CD14-positive monocyte (primary cell): ENCODE measurements at regions not wholly inside any gene's neighbourhood (a gene's known extent, or its start where the extent isn't known, plus 50 kb on each side); places are given as distances from the start of the nearest gene placed in this dataset.
"Not testable (repeated sequence)": the region's sequence is repeated elsewhere in the genome, so short reads cannot be mapped to it uniquely, and the experiment has no call there.

Experiments
- DNase-seq, 3 donors: peaks; one replicate each; pipeline ENCODE4 v3.0.0-alpha.2; 2011 to 2022
- H2AFZ ChIP-seq: 2 replicates; pipeline ENCODE4 v1.6.0; 2012; ENCODE audit warnings: mild to moderate bottlenecking, low read depth, low read length, inconsistent platforms; ENCODE audit not compliant: insufficient read depth, poor library complexity, severe bottlenecking
- H3K27ac ChIP-seq, 2 donors: 1 replicate in 1 of 2; 2 replicates in 1 of 2; pipeline ENCODE4 v1.5.1; 2012 to 2013; ENCODE audit warnings: low read length in 2 of 2, control low read depth in 1 of 2, inconsistent platforms in 1 of 2, low read depth in 1 of 2, mild to moderate bottlenecking in 1 of 2
- H3K27me3 ChIP-seq, 2 donors: one replicate each; pipeline versions ENCODE4 v1.6.0 to v1.6.1; 2011 to 2013; ENCODE audit warnings: low read length in 2 of 2; ENCODE audit not compliant: control insufficient read depth in 2 of 2, insufficient read depth in 2 of 2
- H3K36me3 ChIP-seq, 2 donors: replicated peaks in 1 of 2; 1 replicate in 1 of 2; 2 replicates in 1 of 2; pipeline versions ENCODE4 v1.5.1 to v1.6.1; 2012 to 2013; ENCODE audit warnings: low read length in 2 of 2, control low read depth in 1 of 2, inconsistent platforms in 1 of 2, mild to moderate bottlenecking in 1 of 2; ENCODE audit not compliant: insufficient read depth in 2 of 2, control insufficient read depth in 1 of 2
- H3K4me1 ChIP-seq, 2 donors: 1 replicate in 1 of 2; 2 replicates in 1 of 2; pipeline versions ENCODE4 v1.5.1 to v1.6.1; 2012 to 2013; ENCODE audit warnings: low read length in 2 of 2, control low read depth in 1 of 2, inconsistent platforms in 1 of 2, mild to moderate bottlenecking in 1 of 2, moderate library complexity in 1 of 2; ENCODE audit not compliant: insufficient read depth in 2 of 2, control insufficient read depth in 1 of 2
- H3K4me2 ChIP-seq: replicated peaks from 2 replicates; pipeline ENCODE3; 2012; ENCODE audit warnings: low read length, moderate library complexity, mild to moderate bottlenecking; ENCODE audit not compliant: poor library complexity, severe bottlenecking; ENCODE audit errors: extremely low read depth
- H3K4me3 ChIP-seq, 3 experiments: fragments of 200-600 bp in 1 of 3; sonication (generic) in 1 of 3; replicated peaks in 1 of 3; 1 replicate in 2 of 3; 2 replicates in 1 of 3; pipeline ENCODE4 v1.5.1; 2011 to 2013; ENCODE audit warnings: low read length in 3 of 3, mild to moderate bottlenecking in 3 of 3, control low read depth in 2 of 3, low read depth in 2 of 3, inconsistent platforms in 1 of 3, moderate library complexity in 1 of 3
- H3K79me2 ChIP-seq: 2 replicates; pipeline ENCODE4 v1.6.0; 2012; ENCODE audit warnings: mild to moderate bottlenecking, control low read depth, inconsistent platforms, low read length, moderate library complexity; ENCODE audit not compliant: insufficient read depth
- H3K9ac ChIP-seq: 2 replicates; pipeline ENCODE4 v1.6.0; 2017; ENCODE audit warnings: low read length, mild to moderate bottlenecking; ENCODE audit not compliant: insufficient read depth, poor library complexity, severe bottlenecking
- H3K9me3 ChIP-seq, 2 donors: replicated peaks in 1 of 2; 1 replicate in 1 of 2; 2 replicates in 1 of 2; pipeline versions ENCODE4 v1.5.1 to v1.6.1; 2012 to 2013; ENCODE audit warnings: low read length in 2 of 2, control low read depth in 1 of 2; ENCODE audit not compliant: control insufficient read depth in 1 of 2, insufficient read depth in 1 of 2
- H4K20me1 ChIP-seq: 2 replicates; pipeline ENCODE4 v1.6.0; 2012; ENCODE audit warnings: mild to moderate bottlenecking, low read length, control low read depth, moderate library complexity; ENCODE audit not compliant: insufficient read depth
- H3K27ac Mint-ChIP-seq, 7 donors: one replicate each; pipeline ENCODE4 v1.8.0; 2020; ENCODE audit warnings: mild to moderate bottlenecking in 7 of 7, mixed read lengths in 7 of 7, moderate library complexity in 6 of 7, inconsistent platforms in 2 of 7
- H3K27me3 Mint-ChIP-seq, 3 donors: one replicate each; pipeline ENCODE4 v1.8.0; 2021 to 2022; ENCODE audit warnings: low read depth in 3 of 3, mild to moderate bottlenecking in 3 of 3, mixed read lengths in 3 of 3, moderate library complexity in 3 of 3, inconsistent platforms in 1 of 3
- H3K36me3 Mint-ChIP-seq, 2 donors: one replicate each; pipeline ENCODE4 v1.8.0; 2020; ENCODE audit warnings: mixed read lengths in 2 of 2, inconsistent platforms in 1 of 2, mild to moderate bottlenecking in 1 of 2
- H3K4me1 Mint-ChIP-seq: one replicate; pipeline ENCODE4 v1.8.0; 2020; ENCODE audit warnings: mild to moderate bottlenecking, mixed read lengths
- H3K4me3 Mint-ChIP-seq, 2 donors: one replicate each; pipeline ENCODE4 v1.8.0; 2020; ENCODE audit warnings: mild to moderate bottlenecking in 2 of 2, mixed read lengths in 2 of 2, moderate library complexity in 1 of 2
- H3K9me3 Mint-ChIP-seq, 7 donors: one replicate each; pipeline ENCODE4 v1.8.0; 2020 to 2022; ENCODE audit warnings: mixed read lengths in 7 of 7, mild to moderate bottlenecking in 6 of 7, moderate library complexity in 6 of 7, inconsistent platforms in 2 of 7
- WGBS: methylation state at CpG from one replicate; pipeline ENCODE4 v1.1.5; 2013; ENCODE audit warnings: missing lambda C conversion rate; ENCODE audit not compliant: insufficient coverage; 5-methylcytosine and 5-hydroxymethylcytosine counted together
- intact Hi-C, 2 donors: fragments of 100-400 bp; cut with micrococcal nuclease; formaldehyde crosslinking; loops; one replicate each; pipeline versions ENCODE4 v1.15.0 to v1.15.1; 2023
- TF ChIP-seq, protein P1 (sequence below): fragments of 200-600 bp; IDR thresholded peaks from one replicate; pipeline ENCODE4 v1.8.0; 2022; ENCODE audit warnings: antibody characterized with exemption, mild to moderate bottlenecking

DNA sequence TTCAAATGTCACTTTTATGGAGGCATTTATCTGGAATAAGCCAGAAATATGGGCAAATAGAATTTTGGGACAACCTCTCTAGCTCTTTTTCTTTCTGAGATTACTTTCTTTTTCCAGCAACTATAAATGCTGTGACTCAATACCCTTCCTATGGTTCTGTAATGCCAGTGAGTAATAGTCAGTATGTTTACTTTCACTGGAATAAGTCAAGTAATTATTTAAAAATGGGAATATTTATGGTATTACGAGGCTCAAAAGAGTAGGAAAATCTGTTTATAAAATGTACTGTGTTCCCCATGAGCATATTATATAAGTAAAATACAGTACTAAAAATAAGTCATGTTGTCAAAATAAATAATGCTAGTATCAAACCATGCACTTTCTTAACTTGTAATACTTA, 750.5 kb downstream of the LUZP2 start:
- Histone ChIP-seq H2AFZ (no peak overlapping the region), H3K79me2 (no peaks in the 10 kb centered on the region), H3K4me2 (no peak overlapping the region), H3K27me3 (no peaks in the 10 kb centered on the region), H3K9ac (no peak overlapping the region), H3K36me3 (no peaks in the 10 kb centered on the region), H4K20me1 (no peaks in the 10 kb centered on the region), H3K9me3 (no peaks in the 10 kb centered on the region), H3K4me3 (no peak overlapping the region), H3K27ac (no peak overlapping the region), H3K4me1 (no peaks in the 10 kb centered on the region)
- TF ChIP-seq, protein P1, sequence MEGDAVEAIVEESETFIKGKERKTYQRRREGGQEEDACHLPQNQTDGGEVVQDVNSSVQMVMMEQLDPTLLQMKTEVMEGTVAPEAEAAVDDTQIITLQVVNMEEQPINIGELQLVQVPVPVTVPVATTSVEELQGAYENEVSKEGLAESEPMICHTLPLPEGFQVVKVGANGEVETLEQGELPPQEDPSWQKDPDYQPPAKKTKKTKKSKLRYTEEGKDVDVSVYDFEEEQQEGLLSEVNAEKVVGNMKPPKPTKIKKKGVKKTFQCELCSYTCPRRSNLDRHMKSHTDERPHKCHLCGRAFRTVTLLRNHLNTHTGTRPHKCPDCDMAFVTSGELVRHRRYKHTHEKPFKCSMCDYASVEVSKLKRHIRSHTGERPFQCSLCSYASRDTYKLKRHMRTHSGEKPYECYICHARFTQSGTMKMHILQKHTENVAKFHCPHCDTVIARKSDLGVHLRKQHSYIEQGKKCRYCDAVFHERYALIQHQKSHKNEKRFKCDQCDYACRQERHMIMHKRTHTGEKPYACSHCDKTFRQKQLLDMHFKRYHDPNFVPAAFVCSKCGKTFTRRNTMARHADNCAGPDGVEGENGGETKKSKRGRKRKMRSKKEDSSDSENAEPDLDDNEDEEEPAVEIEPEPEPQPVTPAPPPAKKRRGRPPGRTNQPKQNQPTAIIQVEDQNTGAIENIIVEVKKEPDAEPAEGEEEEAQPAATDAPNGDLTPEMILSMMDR = no peak
- H3K27ac Mint-ChIP-seq = no peak overlapping the region
- H3K36me3 Mint-ChIP-seq = no peaks in the 10 kb centered on the region
- peaks cover 0 to 10% (median 2%) of the 10 kb centered on the region in 7 donors for H3K9me3 Mint-ChIP-seq
- no CpG with 5 or more reads among the region's 1 CpG for WGBS
- no peaks in the 10 kb centered on the region for H3K27me3 Mint-ChIP-seq
- intact Hi-C loops = no loop called here
- no peak overlapping the region for H3K4me3 Mint-ChIP-seq
- no peak for DNase-seq
- H3K4me1 Mint-ChIP-seq = no peaks in the 10 kb centered on the region

DNA sequence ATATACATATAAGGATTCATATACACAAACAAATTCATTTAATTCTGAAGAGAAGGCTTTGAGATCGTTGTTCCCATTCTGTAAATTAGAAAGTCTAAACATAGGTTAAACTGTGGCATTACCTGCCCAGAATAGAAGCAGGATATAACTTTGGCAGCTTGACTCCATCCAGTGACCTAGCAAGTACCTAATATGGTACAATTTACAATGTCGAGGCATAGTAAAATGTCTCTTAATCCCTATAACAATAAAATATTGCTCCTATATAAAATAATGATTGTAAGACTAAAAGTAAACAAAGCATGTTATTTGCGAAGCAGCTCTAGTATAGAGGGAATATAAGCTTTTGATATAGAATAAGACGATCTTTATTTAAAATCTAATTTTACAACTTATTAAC, 756.0 kb downstream of the LUZP2 start:
- Histone ChIP-seq H3K4me1 (no peaks in the 10 kb centered on the region), H2AFZ (no peak overlapping the region), H3K4me2 (no peak overlapping the region), H3K36me3 (no peaks in the 10 kb centered on the region), H4K20me1 (no peaks in the 10 kb centered on the region), H3K9ac (no peak overlapping the region), H3K27me3 (no peaks in the 10 kb centered on the region), H3K4me3 (no peak overlapping the region), H3K79me2 (no peaks in the 10 kb centered on the region), H3K9me3 (no peaks in the 10 kb centered on the region), H3K27ac (no peak overlapping the region)
- Mint-ChIP-seq H3K9me3 (peaks cover 0 to under 1% (median 0%) of the 10 kb centered on the region in 7 donors), H3K36me3 (no peaks in the 10 kb centered on the region), H3K27ac (no peak overlapping the region), H3K27me3 (no peaks in the 10 kb centered on the region), H3K4me1 (no peaks in the 10 kb centered on the region), H3K4me3 (no peak overlapping the region)
- intact Hi-C loops = no loop called here
- TF ChIP-seq, protein P1 = no peak
- no CpG with 5 or more reads among the region's 4 CpGs for WGBS
- DNase-seq = no peak

DNA sequence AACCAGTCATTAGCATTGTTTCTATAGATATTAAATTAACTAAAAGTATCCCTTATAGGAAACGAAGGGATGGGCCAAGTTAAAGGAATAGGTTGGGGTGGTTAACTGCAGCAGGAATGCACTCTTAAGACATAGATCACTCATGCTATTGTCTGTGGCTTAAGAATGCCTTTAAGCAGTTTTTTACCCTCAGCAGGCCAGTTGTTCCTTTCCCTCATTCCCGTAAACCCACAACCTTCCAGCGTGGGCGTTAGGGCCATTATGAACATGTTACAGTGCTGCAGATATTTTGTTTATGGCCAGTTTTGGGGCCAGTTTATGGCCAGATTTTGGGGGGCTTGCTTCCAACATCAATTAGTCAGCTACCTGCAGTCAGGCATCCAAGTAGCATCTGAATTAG, 767.0 kb downstream of the LUZP2 start:
- intact Hi-C loops, H3K4me3 ChIP-seq: not testable (repeated sequence)

More for the DNA sequence above, 767.0 kb downstream of the LUZP2 start:
- H3K4me1 Mint-ChIP-seq, H3K4me3 Mint-ChIP-seq, H3K36me3 Mint-ChIP-seq, H3K36me3 ChIP-seq, H3K9me3 Mint-ChIP-seq, H3K27me3 ChIP-seq, H4K20me1 ChIP-seq, DNase-seq, H2AFZ ChIP-seq, H3K4me1 ChIP-seq, H3K27ac ChIP-seq, H3K4me2 ChIP-seq, H3K27me3 Mint-ChIP-seq, H3K79me2 ChIP-seq, H3K9me3 ChIP-seq, H3K27ac Mint-ChIP-seq, H3K9ac ChIP-seq: not testable (repeated sequence)
- WGBS = no CpG with 5 or more reads among the region's 4 CpGs
